HG03521 (cell line): ENCODE measurements at regions not wholly inside any gene's neighbourhood (a gene's known extent, or its start where the extent isn't known, plus 50 kb on each side); places are given as distances from the start of the nearest gene placed in this dataset.

Experiments
- ATAC-seq: cut with Tn5 transposase; IDR thresholded peaks from one replicate; pipeline ENCODE4 v1.9.1; 2021; ENCODE audit warnings: mild to moderate bottlenecking, moderate library complexity; ENCODE audit not compliant: unreplicated experiment

- no peak for ATAC-seq
Observed at GRCh38 chr15:66927201-66928077, 138.0 kb upstream of the SMAD3 start.

DNA sequence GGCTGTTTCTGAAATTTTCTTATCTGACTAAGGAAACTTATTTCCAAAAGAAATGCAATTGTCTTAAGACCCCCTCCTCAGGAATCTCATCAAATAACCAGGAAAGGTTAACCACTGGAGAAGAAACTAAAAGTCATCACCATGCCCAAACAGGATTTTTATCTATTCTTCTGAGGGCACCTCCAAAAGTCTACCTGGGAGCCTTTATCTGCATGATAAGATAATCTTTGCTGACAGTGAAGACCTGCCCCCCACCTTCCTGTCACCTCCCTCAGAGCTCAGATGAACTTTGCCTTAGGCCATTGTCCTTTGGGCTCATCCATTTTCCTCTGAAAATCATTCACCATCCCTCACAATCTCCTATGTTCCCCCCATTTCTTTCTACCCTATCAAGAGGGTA, 137.3 kb upstream of the SMAD3 start:
- no peak for ATAC-seq

- ATAC-seq, result no peak
Observed at GRCh38 chr15:66928784-66929183, 136.6 kb upstream of the SMAD3 start.

GRCh38 chr15:66929843-66930402, 135.5 kb upstream of the SMAD3 start:
- ATAC-seq, result no peak

DNA sequence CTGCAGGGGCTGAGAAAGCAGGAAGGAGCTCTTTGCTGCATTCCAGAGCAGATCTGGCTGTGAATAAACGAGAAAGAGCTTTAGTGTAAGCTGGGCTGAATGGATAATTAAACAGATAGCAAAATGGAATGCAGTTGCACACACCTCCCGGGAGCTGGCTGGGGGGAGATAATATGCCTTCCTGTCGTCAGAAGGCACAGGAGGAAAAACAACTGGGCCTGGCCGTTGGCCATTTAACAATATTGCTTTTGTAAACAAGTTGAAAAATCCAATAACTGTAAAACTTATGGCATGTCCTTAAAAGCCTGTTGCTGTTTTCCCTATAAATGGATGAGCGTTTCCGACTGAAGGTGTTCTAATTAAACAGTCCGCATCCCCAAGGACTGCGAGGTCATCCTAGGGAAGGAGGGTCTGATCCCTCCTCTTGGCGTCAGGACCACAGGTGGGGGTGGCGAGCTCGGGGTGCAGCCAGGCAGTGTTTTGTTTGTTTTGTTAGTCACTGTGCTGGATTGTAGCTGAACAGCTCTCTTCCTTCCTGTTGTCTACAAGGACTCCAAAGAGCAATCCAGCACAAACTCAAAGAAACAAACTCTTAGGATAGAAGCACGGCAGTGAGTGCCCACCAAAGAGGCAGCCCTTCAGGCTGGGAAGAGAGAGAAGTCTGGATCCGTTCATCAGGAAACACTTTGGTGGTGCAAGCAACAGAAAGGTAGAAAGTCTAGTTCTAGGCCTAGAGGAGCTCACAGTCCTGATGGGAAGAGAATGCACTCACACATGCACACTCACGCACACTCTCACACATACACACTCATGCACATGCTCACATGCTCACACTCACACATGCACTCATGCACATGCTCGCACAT, 133.4 kb upstream of the SMAD3 start:
- no peak for ATAC-seq

DNA sequence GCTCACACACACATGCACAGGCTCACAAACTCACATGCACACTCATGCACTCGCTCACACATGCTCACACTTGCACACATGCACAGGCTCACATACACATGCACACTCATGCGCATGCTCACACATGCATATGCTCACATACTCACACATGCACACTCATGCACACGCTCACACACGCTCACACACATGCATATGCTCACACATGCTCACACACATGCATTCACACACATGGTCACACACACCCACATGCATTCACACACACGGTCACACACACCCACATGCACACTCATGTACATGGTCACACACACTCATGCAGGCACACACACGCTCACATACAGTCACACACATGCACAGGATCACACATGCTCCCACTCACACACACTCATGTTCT, 132.8 kb upstream of the SMAD3 start:
- ATAC-seq, result no peak

DNA sequence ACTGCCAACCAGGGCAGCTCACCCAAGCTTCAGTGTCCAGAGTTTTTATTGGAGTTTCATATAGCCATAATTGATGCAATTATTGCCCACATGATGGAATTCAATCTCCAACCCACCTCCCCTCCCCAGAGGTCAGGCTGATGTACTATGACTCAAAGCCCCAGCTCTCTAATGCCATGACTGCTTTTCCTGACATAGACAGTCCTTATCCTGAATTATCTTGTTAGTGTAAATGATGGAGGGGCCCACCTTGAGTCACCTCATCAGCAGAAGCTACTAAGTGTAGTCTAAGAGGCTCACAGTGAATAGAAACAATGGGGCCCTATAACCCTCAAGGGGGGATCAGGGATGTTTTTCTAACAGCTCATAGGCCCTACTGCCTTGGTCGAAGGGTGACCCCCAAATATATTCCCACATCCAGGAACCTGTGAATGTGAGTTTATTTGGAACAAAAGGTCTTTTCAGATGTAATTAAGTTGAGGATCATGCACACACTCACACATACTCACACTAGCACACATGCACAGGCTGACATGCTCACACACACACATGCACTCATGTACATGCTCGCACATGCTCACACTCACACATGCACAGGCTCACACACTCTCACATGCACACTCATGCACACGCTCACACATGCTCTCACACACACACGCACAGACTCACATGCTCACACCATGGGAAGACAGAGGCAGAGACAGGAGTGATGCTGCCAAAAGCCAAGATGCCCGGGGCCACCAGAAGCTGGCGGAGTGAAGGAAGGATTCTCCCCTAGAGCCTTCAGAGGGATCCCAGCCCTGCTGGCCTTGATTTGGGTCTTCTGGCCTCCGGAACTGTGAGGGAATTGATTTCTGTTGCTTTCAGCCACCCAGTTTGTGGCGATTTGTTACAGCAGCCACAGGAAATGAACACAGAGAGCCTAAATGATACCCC, 131.2 kb upstream of the SMAD3 start:
- ATAC-seq, result no peak

GRCh38 chr15:66934868-66935520, 130.4 kb upstream of the SMAD3 start:
- no peak for ATAC-seq

- no peak for ATAC-seq
Observed at GRCh38 chr15:66935688-66936087, 129.7 kb upstream of the SMAD3 start.

DNA sequence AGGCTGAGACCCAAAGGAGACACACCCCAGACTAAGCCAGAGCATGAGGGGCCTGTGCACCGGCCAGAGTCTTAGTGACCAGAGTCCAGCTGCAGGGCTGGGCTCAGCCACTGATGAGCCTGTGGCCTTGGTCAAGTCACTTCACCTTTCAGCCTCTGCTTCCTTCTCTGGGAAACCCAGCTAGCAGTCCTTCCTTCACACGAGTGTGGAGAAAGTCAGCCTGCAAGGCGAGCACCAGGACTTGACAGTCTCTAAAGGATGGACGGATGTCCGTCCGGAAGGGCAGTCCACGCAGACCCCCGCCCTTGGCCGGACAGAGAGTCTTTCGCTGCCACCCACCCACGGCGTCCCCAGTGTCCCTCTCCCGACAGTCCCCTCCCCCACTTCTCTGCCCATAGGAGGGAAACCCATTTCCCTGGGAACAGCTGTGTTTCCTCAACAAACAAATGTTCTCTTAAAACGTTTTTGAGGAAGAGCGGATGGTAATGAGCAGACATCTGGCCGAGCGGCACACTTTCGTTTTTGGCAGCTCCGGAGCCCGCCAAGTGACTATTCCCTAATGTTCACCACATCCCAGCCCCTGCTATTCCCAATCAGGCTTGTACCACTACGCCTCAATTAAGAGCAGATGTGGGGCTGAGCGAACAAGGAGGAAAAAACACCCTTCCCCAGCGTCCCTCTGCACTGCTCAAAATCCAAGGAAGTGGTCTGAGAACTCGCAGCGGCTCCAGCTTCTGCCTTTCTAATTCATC, 129.1 kb upstream of the SMAD3 start:
- no peak for ATAC-seq

GRCh38 chr15:66936861-66937582, 128.4 kb upstream of the SMAD3 start:
- ATAC-seq, result no peak

DNA sequence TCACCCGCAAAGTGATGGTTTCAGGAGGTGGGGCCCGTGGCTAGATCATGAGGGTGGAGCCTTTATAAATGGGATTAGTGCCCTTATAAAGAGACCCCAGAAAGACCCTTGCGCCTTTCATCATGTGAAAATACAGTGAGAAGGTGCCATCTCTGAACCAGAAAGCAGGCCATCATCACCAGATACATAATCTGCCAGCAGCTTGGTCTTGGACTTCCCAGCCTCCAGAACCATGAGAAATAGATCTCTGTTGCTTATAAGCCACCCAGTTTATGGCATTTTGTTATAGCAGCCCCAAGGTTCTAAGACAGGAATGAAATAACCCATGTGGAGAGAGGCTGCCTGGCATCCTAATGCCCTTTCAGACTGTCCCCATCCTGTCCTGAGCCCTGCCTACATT, 127.8 kb upstream of the SMAD3 start:
- ATAC-seq, result no peak

DNA sequence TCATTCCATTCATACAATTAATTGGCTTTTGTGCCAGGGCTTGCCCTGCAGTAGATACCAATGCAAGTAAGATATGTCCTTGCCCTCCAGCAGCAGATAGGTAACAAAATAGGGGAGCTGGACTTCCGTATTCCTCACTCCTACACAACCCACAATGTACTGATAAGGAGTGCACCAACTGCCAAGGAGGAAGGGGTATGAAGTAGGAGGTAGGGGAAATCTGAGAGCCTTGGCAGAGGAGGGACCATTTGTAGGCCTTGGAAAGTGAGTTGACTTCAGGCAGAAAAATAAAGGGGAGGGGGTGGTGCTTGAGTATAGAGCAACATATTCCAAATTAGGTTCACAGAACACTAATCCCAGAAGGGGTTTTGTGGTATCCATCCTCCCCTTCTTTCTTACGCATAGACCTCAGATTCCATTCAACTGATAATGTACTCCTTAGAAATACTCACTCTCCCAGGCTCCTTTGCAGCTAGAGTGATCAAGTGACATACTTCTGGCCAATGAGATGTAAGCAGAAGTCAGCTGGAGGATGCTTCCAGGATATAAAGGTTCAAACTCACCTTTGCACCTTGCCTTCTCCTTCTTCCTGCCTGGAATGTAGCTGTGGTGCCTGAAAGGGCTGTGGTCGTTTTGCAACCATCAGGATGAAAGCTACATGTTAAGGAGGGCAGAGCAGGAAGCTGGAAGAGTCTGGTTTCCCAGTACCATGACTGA, 127.1 kb upstream of the SMAD3 start:
- ATAC-seq, result no peak

DNA sequence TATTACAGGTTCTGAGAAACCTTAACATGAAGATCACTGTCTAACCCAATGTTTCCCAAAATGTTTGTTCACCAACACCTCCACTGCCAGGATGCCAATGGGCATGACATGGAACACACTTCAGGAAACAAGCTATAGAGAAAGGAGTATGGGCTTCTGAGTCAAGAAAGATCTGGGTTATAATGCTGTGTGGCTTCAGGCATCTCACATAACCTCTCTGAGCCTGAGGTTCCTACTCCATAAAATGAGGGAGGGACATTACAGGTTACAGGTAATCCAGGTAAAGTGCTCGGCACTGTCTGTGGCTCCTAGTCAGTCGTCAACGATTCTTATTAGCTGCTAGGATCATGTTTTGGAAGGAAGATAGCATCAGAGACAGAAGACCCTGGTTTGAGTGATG, 126.4 kb upstream of the SMAD3 start:
- no peak for ATAC-seq

DNA sequence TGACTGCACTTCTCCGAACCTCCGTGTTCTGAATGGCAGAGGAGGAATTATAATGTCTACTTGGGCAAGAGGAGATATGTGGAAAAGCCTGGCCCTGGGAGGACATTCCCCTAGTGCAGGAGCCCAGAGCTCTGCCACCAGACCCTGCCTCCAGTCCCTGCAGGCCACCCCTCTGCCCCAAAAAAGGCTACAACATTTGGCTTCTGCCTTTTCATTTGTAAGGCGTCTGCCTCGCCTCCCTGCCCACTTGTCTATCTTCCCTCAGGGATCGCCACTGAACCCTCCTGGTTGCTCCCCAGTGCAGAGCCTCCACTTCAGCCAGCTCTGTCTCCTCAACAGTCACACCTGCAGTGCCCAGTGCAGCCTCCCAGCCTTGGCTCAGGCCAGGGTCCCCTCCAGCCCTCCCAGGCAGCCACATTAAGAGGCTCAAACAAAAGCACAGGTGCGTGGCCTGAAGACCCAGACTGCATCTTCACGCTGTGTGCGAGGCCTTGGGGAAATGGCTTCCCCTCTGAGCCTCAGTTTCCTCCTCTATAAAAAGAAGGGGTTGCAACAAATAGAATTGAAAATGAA, 125.9 kb upstream of the SMAD3 start:
- ATAC-seq, result no peak

DNA sequence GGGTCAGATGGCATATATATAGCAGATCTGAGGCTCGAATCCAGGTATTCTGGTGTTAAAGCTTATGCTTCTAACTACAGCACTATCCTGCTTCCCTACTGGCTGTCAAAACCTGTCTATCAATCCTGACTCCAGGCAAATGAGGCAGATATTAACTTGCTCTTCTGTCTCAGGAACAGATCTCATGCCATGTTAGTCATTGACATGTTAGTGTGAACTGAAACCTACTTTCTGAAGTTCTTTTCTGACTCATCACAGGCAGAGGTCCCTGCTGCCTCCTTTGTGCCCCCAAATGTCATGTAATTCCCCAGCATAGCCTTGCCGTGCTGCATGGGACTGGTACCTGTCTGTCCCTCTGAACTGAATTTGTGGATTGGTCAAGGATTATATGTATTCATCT, 125.0 kb upstream of the SMAD3 start:
- ATAC-seq, result no peak

GRCh38 chr15:66941108-66941711, 124.2 kb upstream of the SMAD3 start:
- ATAC-seq, result no peak
